ENCODE measurements at regions not wholly inside any gene's neighbourhood (a gene's known extent, or its start where the extent isn't known, plus 50 kb on each side); places are given as distances from the start of the nearest gene placed in this dataset.

GRCh38 chr2:71277536-71278103, 50.7 kb upstream of the PAIP2B start:
- Histone ChIP-seq H3K14ac (ENCODE audit: low read length in 2 of 2) (no peak overlapping the region), H2AFZ (ENCODE audit: low read depth, low read length) (no peak overlapping the region), H2BK5ac (ENCODE audit: low read depth, low read length, poor library complexity, severe bottlenecking) (no peak overlapping the region), H4K8ac (ENCODE audit: low read length) (no peak overlapping the region), H3K4ac (ENCODE audit: low read depth in 1 of 2, low read length in 2 of 2) (no peak overlapping the region), H3K18ac (ENCODE audit: low read depth in 1 of 2, low read length in 2 of 2) (no peak overlapping the region), H3K9ac (ENCODE audit: low read length) (peak overlapping the region; percentile 57), H2BK12ac (ENCODE audit: low read length in 2 of 2) (no peak overlapping the region), H3K27ac (ENCODE audit: low read length, poor library complexity, severe bottlenecking) (no peak overlapping the region), H3K4me2 (ENCODE audit: low read length, poor library complexity, severe bottlenecking) (peak overlapping the region; percentile 100), H3K4me3 (ENCODE audit: insufficient read depth in 1 of 2, low read depth in 1 of 2, low read length in 2 of 2) (peak overlapping the region in 1 of 2 experiments; percentile 83), H2BK120ac (ENCODE audit: low read depth, low read length) (no peak overlapping the region), H4K91ac (ENCODE audit: low read length) (no peak overlapping the region), H3K9me3 (ENCODE audit: control insufficient read depth, low read length) (no peaks in the 10 kb centered on the region), H2BK15ac (ENCODE audit: low read depth, poor library complexity, severe bottlenecking) (no peak overlapping the region), H3K4me1 (ENCODE audit: control insufficient read depth, insufficient read depth, low read depth, low read length) (peaks cover 10% of the 10 kb centered on the region), H2AK5ac (ENCODE audit: low read length, severe bottlenecking) (no peak overlapping the region), H3K79me1 (replicated peaks; ENCODE audit: low read length, poor library complexity, severe bottlenecking) (no peaks in the 10 kb centered on the region), H3K36me3 (ENCODE audit: control insufficient read depth in 1 of 2, insufficient read depth in 2 of 2, low read depth in 1 of 2, low read length in 2 of 2) (no peaks in the 10 kb centered on the region), H3K27me3 (ENCODE audit: control insufficient read depth in 1 of 2, insufficient read depth in 1 of 2, low read length in 2 of 2) (peaks cover 6 to 55% of the 10 kb centered on the region in 2 experiments), H3K23ac (ENCODE audit: low read length in 2 of 2) (no peak overlapping the region)
- DNase-seq = peak; percentile 37
- WGBS = 5% methylated on average over 15 of the region's 18 CpGs

- Histone ChIP-seq H2AFZ (ENCODE audit: low read depth, low read length) (peak overlapping the region; percentile 30), H3K4ac (ENCODE audit: low read depth in 1 of 2, low read length in 2 of 2) (no peak overlapping the region), H3K9ac (ENCODE audit: low read length) (peak overlapping the region; percentile 57), H2BK120ac (ENCODE audit: low read depth, low read length) (no peak overlapping the region), H4K8ac (ENCODE audit: low read length) (no peak overlapping the region), H3K4me3 (ENCODE audit: insufficient read depth in 1 of 2, low read depth in 1 of 2, low read length in 2 of 2) (peak overlapping the region; percentile 72 to 83), H3K18ac (ENCODE audit: low read depth in 1 of 2, low read length in 2 of 2) (no peak overlapping the region), H2BK12ac (ENCODE audit: low read length in 2 of 2) (no peak overlapping the region), H3K27ac (ENCODE audit: low read length, poor library complexity, severe bottlenecking) (no peak overlapping the region), H3K9me3 (ENCODE audit: control insufficient read depth, low read length) (no peaks in the 10 kb centered on the region), H3K4me1 (ENCODE audit: control insufficient read depth, insufficient read depth, low read depth, low read length) (peaks cover 10% of the 10 kb centered on the region), H2AK5ac (ENCODE audit: low read length, severe bottlenecking) (no peak overlapping the region), H2BK5ac (ENCODE audit: low read depth, low read length, poor library complexity, severe bottlenecking) (no peak overlapping the region), H3K4me2 (ENCODE audit: low read length, poor library complexity, severe bottlenecking) (peak overlapping the region; percentile 100), H3K23ac (ENCODE audit: low read length in 2 of 2) (no peak overlapping the region), H3K36me3 (ENCODE audit: control insufficient read depth in 1 of 2, insufficient read depth in 2 of 2, low read depth in 1 of 2, low read length in 2 of 2) (no peaks in the 10 kb centered on the region), H3K27me3 (ENCODE audit: control insufficient read depth in 1 of 2, insufficient read depth in 1 of 2, low read length in 2 of 2) (peaks cover 6 to 52% of the 10 kb centered on the region in 2 experiments), H2BK15ac (ENCODE audit: low read depth, poor library complexity, severe bottlenecking) (no peak overlapping the region), H3K14ac (ENCODE audit: low read length in 2 of 2) (no peak overlapping the region), H4K91ac (ENCODE audit: low read length) (no peak overlapping the region), H3K79me1 (replicated peaks; ENCODE audit: low read length, poor library complexity, severe bottlenecking) (no peaks in the 10 kb centered on the region)
- no peak for DNase-seq
- WGBS = no CpG with 5 or more reads among the region's 5 CpGs
Observed at GRCh38 chr2:71277147-71277475, 50.2 kb upstream of the PAIP2B start.

GRCh38 chr2:71276311-71277146, 49.6 kb upstream of the PAIP2B start:
- peak overlapping the region; percentile 72 to 83 for H3K4me3 ChIP-seq (ENCODE audit: insufficient read depth in 1 of 2, low read depth in 1 of 2, low read length in 2 of 2)
- no peak overlapping the region for H4K91ac ChIP-seq (ENCODE audit: low read length)
- no peak overlapping the region for H2AK5ac ChIP-seq (ENCODE audit: low read length, severe bottlenecking)
- no peak overlapping the region for H3K4ac ChIP-seq (ENCODE audit: low read depth in 1 of 2, low read length in 2 of 2)
- no peak overlapping the region for H3K14ac ChIP-seq (ENCODE audit: low read length in 2 of 2)
- H2AFZ ChIP-seq (ENCODE audit: low read depth, low read length) = peak overlapping the region; percentile 30
- H3K23ac ChIP-seq (ENCODE audit: low read length in 2 of 2) = peak overlapping the region in 1 of 2 experiments; percentile 34
- H3K18ac ChIP-seq (ENCODE audit: low read depth in 1 of 2, low read length in 2 of 2) = no peak overlapping the region
- peaks cover 6 to 53% of the 10 kb centered on the region in 2 experiments for H3K27me3 ChIP-seq (ENCODE audit: control insufficient read depth in 1 of 2, insufficient read depth in 1 of 2, low read length in 2 of 2)
- no peak overlapping the region for H3K27ac ChIP-seq (ENCODE audit: low read length, poor library complexity, severe bottlenecking)
- peaks cover 10% of the 10 kb centered on the region for H3K4me1 ChIP-seq (ENCODE audit: control insufficient read depth, insufficient read depth, low read depth, low read length)
- no peak overlapping the region for H2BK120ac ChIP-seq (ENCODE audit: low read depth, low read length)
- no peaks in the 10 kb centered on the region for H3K36me3 ChIP-seq (ENCODE audit: control insufficient read depth in 1 of 2, insufficient read depth in 2 of 2, low read depth in 1 of 2, low read length in 2 of 2)
- no peaks in the 10 kb centered on the region for H3K79me1 ChIP-seq (replicated peaks; ENCODE audit: low read length, poor library complexity, severe bottlenecking)
- no peak overlapping the region for H2BK15ac ChIP-seq (ENCODE audit: low read depth, poor library complexity, severe bottlenecking)
- H2BK5ac ChIP-seq (ENCODE audit: low read depth, low read length, poor library complexity, severe bottlenecking) = no peak overlapping the region
- 2% methylated on average over 88 of the region's 93 CpGs for WGBS
- no peak overlapping the region for H4K8ac ChIP-seq (ENCODE audit: low read length)
- peak overlapping the region; percentile 57 for H3K9ac ChIP-seq (ENCODE audit: low read length)
- H3K9me3 ChIP-seq (ENCODE audit: control insufficient read depth, low read length) = no peaks in the 10 kb centered on the region
- H3K4me2 ChIP-seq (ENCODE audit: low read length, poor library complexity, severe bottlenecking) = peak overlapping the region; percentile 100
- no peak overlapping the region for H2BK12ac ChIP-seq (ENCODE audit: low read length in 2 of 2)
- peak; percentile 69 for DNase-seq
